NCI-H82 (cell line): ENCODE measurements at regions not wholly inside any gene's neighbourhood (a gene's known extent, or its start where the extent isn't known, plus 50 kb on each side); places are given as distances from the start of the nearest gene placed in this dataset.
"Not testable (repeated sequence)": the region's sequence is repeated elsewhere in the genome, so short reads cannot be mapped to it uniquely, and the experiment has no call there.

Source experiments
- DNase-seq: peaks from one replicate; lab custom pipeline; 2025; lab: John Stamatoyannopoulos, UW

GRCh38 chr3:34056951-34057390 is 258.5 kb downstream of the PDCD6IP start:
- DNase-seq = no peak

DNA sequence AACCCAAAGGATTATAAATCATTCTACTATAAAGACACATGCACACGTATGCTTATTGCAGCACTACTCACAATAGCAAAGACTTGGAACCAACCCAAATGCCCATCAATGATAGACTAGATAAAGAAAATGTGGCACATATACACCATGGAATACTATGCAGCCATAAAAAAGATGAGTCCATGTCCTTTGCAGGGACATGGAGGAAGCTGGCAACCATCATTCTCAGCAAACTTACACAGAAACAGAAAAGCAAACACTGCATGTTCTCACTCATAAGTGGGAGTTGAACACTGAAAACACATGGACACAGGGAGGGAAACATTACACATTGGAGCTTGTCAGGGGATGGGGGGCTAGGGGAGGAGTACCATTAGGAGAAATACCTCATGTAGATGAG is 262.6 kb downstream of the PDCD6IP start:
- DNase-seq = not testable (repeated sequence)

- DNase-seq = peak; percentile 28
Observed at GRCh38 chr3:34065901-34066300, 267.5 kb downstream of the PDCD6IP start.

DNA sequence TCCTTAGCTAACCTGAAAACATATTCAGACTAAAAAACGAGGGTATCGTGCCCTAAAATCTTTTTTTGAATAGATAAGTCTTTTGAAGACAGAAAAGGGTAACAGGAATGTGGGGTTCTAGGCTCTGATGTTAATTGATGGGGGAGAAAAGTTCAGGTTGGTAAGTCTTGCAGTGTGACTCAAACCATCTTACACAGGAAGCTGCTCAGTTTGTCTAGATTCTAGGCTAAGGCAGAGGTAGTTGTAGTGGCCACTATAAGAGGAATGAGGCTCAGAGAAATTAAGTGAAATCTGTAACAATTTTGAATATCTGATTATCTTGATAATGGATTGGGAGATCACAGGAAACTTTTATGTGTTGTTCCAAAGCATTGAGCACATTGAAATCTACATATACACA is 267.9 kb downstream of the PDCD6IP start:
- DNase-seq = no peak

DNA sequence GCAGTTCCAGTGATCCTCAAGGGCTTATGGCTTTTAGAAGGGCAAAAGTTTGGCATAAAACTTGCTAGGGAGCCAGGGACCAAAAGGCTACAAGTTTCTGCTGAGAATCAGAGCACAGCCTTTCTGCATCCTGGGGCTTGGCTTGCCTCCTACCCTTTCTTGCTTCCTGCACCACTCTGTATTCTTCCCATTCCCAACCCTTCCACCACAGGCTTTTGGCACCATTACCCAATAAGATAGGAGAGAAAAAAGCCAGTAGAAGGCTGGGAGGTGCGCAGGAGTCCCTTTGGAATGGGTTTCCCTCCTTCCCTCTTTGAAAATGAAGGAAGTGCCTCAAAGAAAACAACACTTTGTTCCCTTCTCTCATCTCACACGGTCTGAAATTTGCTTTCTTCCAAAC is 268.6 kb downstream of the PDCD6IP start:
- DNase-seq = no peak

DNA sequence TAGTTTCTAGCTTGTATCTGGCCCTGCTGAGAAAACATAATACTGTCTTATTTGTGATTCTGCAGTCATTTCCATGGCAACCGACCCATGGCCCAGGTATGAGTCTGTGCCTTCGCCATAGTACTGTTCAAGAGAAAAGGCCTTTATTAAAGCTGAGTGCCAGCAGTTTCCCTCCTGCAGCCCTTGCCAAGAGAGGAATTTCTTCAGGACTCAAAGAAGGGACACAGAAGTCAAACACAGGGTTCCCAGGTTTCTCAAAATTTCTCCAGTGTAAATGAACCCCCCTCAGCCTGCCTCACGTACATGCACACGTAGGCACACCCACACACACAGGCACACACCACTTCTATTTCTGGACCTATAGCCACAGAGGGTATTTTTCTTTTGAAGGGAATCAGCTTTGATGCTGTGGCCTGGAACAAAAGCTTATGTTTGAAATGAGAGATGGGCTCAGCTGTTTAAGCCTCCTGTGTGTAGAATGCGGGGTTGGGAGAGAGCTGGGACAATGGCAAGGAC is 269.2 kb downstream of the PDCD6IP start:
- peak; percentile 18 for DNase-seq

DNA sequence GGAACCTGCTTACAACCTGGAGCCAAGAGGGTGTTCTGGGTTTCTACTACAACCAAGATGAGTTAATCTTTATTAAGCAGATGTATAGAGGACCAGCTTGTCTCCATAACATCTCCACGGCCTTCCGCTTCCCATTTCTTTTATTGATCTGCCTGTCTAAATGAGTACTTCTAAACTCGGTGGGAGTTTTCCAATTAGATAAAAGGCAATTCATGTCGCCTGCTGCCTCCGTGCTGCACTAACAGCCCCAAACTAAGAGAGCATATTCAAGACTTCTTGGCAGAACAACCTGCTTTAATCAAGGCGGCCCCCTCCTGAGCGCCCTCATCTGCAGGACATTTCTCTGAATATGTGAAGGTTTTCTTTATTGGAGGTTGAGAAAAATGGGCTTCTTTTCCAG is 270.1 kb downstream of the PDCD6IP start:
- no peak for DNase-seq

DNA sequence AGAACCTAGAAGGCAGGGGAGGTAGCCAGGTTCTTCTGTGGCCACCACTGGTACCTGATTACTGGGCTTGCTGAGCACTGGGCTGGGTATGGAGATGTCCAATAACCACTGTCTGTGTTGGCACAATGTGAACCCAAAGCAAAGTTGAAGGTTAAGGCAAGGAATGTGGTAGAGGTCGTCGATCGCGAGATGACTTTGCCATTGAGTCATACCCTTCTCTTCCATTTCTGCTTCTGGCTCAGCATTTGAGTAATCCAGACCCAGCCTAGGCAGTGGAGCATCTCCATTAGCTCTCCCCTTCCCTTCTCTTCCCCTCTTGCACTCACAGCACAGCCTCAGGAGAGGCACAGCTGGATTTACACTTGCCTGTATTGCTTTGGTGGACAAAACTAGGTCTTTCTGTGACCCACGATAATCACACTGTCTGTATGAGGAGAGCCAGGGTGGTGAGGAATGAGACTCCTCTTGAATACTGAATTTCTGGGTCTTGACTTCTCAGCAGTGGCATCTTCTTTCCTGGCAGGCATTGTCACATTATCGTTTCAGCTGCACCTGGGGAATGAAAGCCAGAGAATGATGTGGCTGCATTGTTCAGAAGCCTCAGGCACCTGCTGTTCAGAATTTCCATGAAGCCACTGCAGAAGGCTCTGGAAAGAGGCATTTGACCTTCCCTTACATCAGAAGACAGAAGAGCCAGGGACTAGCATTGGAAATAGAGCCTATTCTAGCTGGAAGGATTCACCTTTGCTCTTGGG is 272.6 kb downstream of the PDCD6IP start:
- DNase-seq = no peak

- no peak for DNase-seq
Observed at GRCh38 chr3:34072297-34072696, 273.9 kb downstream of the PDCD6IP start.

GRCh38 chr3:34073111-34073510 is 274.7 kb downstream of the PDCD6IP start:
- DNase-seq = no peak

GRCh38 chr3:34073961-34074360 is 275.5 kb downstream of the PDCD6IP start:
- DNase-seq = peak; percentile 8

- no peak for DNase-seq
Observed at GRCh38 chr3:34075975-34076374, 277.5 kb downstream of the PDCD6IP start.

GRCh38 chr3:34077417-34078195 is 279.2 kb downstream of the PDCD6IP start:
- DNase-seq = no peak

- DNase-seq = no peak
Observed at GRCh38 chr3:34078418-34078817, 280.0 kb downstream of the PDCD6IP start.

GRCh38 chr3:34079849-34080248 is 281.4 kb downstream of the PDCD6IP start:
- not testable (repeated sequence) for DNase-seq

DNA sequence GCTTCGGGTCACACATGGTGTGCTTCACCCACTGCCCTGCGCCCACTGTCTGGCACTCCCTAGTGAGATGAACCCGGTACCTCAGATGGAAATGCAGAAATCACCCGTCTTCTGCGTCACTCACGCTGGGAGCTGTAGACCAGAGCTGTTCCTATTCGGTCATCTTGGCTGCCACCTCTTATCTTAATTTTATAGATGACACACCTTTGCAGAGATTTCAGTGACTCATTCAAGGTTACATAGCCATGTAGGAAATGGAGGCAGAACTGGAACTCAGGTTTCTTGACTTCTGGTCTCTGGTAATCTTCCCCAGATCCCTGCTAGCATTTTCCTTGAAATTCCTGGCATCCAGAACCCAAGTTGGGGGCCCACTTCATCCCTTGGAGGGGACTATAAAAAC is 291.9 kb downstream of the PDCD6IP start:
- not testable (repeated sequence) for DNase-seq

DNA sequence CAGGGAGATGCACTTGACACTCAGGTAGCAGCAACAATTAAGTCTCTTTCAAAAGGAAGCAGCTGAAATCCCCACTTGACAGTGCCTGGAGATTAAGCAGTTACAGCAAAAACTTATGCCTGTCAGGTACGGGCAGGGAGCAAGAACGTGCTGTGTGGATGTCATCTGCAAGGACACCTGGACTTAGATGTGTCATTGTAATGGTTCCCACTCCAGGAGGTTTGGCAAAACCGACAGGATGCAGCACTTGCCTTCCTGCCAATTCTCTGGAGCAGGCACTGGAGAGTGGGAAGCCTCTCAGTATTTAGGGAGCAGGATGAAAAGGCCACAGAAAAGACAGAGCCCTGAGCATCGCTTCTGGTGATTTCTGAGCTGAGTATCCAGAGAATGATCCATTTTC is 292.4 kb downstream of the PDCD6IP start:
- DNase-seq = peak; percentile 10

DNA sequence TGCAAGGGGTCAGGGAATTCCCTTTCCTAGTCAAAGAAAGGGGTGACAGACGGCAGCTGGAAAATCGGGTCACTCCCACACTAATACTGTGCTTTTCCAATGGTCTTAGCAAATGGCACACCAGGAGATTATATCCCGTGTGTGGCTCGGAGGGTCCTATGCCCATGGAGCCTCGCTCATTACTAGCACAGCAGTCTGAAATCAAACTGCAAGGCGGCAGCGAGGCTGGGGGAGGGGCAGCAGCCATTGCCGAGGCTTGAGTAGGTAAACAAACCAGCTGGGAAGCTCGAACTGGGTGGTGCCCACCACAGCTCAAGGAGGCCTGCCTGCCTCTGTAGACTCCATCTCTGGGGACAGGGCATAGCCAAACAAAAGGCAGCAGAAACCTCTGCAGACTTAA is 295.9 kb downstream of the PDCD6IP start:
- DNase-seq = not testable (repeated sequence)

- no peak for DNase-seq
Observed at GRCh38 chr3:34102288-34102687, 303.9 kb downstream of the PDCD6IP start.

DNA sequence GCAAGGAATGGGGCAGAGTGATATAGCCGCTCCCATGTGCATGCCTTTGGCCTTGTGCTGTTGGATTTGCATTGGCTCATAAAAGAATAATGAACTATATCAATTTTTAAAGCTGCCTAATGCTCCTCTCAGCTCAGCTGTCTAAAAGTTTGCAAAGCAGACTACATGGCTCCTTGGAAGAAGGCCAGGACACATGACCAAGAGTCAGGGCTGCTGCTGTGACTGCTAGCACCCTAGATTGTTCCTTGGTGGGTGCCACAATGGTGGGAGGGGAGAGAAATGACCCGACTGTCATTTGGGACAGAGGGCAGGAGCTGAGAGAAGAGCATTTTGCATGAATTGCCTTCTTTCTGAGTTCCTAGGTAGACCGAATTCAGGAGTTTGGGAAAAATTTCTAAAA is 307.9 kb downstream of the PDCD6IP start:
- no peak for DNase-seq

DNA sequence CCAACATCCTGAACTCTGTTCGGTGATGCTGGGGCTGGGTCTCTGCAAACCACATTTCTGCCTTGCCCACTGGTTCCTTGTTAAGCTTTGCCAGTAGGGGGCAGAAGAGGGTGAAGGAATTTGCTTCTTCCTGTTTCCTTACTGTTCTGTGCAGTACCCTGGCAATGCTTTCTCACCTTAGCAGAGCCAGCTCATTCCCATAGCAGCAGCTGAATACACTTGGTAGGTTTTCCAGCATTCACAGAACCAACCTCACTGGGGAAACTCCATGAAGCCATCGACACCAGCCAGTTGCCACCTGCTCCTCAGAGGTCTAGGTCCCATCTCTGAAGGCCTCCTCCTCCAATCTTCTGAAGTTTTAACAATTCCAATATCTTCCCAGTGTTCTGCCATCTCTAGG is 308.4 kb downstream of the PDCD6IP start:
- peak; percentile 61 for DNase-seq

- no peak for DNase-seq
Observed at GRCh38 chr3:34107669-34108068, 309.2 kb downstream of the PDCD6IP start.

- peak; percentile 83 for DNase-seq
Observed at GRCh38 chr3:34109021-34109420, 310.6 kb downstream of the PDCD6IP start.
